Erythroblast (primary cell): ENCODE measurements at regions not wholly inside any gene's neighbourhood (a gene's known extent, or its start where the extent isn't known, plus 50 kb on each side); places are given as distances from the start of the nearest gene placed in this dataset.

Source experiments
- GATA1 ChIP-seq: IDR thresholded peaks from 2 replicates; pipeline ENCODE4 v1.6.1; 2011; ENCODE audit warnings: low read depth, mild to moderate bottlenecking, control low read depth, low read length, moderate library complexity
- POLR2A ChIP-seq: IDR thresholded peaks from 2 replicates; pipeline ENCODE4 v1.6.1; 2011; ENCODE audit warnings: mild to moderate bottlenecking, low read length

DNA sequence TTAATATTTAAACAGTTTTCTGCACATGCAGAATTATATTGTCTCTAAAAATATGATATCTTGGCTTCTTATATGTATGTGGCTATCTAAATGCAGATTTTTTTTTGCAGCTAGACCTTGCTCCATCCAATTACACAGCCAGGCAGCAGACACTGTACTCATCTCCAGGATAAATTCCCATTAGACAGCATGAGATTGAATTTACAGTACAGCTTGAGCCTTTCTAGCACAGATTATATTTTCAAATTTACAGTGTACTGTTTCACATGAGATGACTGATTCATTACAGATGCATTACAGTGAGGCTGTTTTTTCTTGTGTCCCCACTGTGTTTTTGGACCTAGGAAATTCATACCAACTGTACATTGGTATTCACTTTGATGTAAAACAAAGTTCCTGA, 134.9 kb downstream of the OTOL1 start:
- TF ChIP-seq POLR2A (no peak), GATA1 (no peak)
